ENCODE measurements at regions not wholly inside any gene's neighbourhood (a gene's known extent, or its start where the extent isn't known, plus 50 kb on each side); places are given as distances from the start of the nearest gene placed in this dataset.
"Not testable (repeated sequence)": the region's sequence is repeated elsewhere in the genome, so short reads cannot be mapped to it uniquely, and the experiment has no call there.

GRCh38 chr2:65778137-65778536 lies 345.7 kb upstream of the SPRED2 start:
- DNase-seq = no peak

- no peak for DNase-seq
These were observed 343.4 kb upstream of the SPRED2 start for GRCh38 chr2:65775839-65776238.

DNA sequence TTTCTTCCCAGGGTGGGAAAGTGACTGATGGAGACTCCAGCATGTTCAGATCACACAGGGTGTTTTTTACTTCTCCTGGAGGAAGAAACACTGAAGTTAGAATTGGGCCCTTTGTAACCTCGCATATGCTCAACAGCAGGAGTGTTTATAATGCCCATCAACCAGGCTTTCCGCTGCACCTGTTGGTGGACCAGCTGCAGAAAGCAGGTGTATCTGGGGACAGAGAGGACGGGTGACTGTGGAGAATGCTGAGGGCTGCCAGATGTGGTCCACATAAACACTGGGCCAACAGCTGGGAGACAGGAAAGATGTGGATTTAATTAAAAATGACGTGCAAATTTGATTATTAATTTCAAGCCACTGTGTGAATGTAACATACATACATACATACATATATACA lies 335.5 kb upstream of the SPRED2 start:
- DNase-seq = no peak

DNA sequence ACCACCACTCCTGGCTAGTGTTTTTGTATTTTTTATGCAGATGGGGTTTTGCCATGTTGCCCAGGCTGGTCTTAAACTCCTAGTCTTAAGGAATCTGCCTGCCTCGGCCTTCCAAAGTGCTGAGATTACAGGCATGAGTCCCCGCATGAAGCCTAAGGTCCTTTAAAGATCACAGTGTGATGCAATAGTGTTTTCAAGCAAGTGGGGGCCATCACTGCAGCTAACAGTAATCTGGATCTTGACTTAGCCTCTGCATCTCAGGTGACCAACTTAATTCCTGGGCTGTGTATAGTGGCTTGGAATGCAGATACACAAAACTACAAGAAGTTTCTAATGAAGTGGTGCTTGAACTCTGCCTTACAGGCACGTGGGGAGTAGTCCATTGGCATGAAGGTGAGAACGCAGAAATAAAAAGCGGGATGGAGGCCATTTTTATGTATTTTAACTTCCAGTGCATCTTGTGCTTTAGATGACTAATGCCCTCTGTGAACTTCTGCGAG lies 334.4 kb upstream of the SPRED2 start:
- DNase-seq = no peak

GRCh38 chr2:65765376-65765775 lies 333.0 kb upstream of the SPRED2 start:
- no peak for DNase-seq

GRCh38 chr2:65762068-65762467 lies 329.7 kb upstream of the SPRED2 start:
- DNase-seq = no peak

- DNase-seq = no peak
These were observed 321.8 kb upstream of the SPRED2 start for GRCh38 chr2:65754219-65754618.

DNA sequence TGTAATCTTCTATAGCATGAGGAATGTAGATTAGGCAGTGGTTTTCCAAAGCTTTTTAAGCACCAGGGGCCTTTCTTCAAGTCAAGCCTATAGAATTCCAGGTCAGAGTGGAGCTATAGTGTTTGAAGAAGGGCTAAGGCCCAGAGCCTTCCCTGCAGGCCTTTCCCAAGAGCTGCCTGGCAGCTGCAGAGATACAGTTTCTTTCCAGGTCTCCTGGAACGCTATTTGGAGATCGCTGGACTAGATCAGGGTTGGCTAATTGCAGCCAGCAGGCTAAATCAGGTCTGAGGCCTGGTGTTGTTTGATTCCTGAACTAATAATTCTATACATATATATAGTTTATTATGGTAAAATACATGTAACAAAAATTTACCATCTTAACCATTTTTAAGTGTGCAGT lies 319.0 kb upstream of the SPRED2 start:
- no peak for DNase-seq

DNA sequence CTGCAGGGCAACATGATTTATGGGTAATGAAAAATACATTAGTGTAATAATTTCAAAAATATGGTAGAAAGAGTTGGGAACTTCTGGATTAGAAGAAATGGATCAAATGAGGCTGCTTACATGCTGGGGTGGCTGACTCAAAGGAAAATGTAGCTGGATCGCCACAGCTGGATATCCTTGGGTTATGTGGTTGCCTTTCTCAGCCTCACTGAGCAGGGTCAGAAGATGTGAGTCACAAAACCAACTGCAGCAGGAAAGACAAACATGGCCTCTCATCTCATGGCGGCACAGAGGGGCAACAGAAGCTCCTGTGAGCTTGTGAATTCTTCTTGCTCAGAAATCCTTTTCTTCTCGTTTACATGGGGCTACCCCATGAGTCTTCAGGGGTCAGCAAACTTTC lies 317.1 kb upstream of the SPRED2 start:
- no peak for DNase-seq

DNA sequence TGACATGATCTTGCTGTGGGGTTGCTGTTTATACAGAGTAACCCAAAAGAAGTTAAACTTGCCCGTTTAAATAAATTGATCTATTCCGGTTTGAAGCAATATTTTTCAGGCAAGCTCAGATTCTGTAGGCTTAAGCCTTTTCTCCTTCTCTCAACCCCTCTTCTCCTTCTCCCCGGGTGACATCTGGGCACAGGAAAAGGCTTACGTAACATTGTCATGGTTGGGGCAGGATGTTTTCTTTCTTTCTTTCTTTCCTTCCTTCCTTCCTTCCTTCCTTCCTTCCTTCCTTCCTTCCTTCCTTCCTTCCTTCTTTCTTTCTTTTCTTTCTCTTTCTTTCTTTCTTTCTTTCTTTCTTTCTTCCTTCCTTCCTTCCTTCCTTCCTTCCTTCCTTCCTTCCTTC lies 315.5 kb upstream of the SPRED2 start:
- DNase-seq = not testable (repeated sequence)

- DNase-seq = no peak
These were observed 314.7 kb upstream of the SPRED2 start for GRCh38 chr2:65746931-65747675.

DNA sequence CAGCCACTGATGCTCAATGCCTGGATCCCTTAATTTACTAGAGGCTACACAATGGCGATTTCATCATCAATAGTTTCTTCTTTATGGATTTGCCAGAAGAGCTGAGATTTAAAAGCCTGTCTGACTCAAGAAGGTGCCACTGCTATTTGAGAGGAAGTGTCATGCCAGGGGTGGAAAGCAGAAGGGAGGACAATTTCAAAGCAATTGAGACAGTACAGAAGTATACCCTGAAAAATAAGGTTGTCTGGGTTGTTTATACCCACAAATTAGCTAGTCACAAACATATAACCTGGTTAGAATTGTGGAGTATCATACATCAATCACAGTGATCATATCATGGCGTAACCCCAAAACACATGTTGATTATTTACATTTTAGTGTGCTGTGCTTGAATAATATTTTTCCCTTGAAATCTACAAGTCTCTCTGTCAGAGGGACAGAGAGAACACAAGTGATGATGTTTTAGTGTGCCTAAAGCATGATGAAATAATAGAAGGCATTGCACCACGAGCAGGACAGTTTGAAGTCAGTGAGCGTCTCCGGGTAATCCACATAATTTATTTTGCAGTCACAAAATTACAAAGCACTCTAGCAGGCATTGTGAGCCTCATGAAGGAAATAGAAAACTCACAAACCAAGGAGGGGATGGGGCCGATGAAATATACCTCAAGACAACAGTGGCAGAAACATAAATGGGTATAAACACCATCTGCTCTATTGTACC lies 312.2 kb upstream of the SPRED2 start:
- DNase-seq = no peak

DNA sequence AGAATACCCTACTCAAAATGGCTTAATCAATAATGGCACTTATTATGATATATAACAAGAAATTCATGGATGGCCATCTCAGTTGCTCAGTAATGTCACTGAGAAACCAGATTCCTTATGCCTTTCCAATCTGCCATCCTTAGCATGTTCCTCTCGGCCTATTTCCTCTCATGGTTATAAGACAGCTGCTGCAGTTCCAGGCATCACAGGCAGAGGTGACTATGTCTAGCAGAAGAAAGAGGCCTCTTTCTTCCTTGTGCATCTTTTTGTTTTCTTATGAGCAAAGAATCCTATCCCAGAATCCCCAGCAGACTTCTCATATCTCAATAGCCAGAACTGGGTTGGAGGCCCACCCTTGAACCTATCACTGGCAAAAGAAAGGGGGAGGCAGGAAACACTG lies 310.6 kb upstream of the SPRED2 start:
- DNase-seq = no peak

GRCh38 chr2:65739927-65740326 lies 307.5 kb upstream of the SPRED2 start:
- DNase-seq = no peak

GRCh38 chr2:65737452-65738011 lies 305.1 kb upstream of the SPRED2 start:
- DNase-seq = no peak

GRCh38 chr2:65731476-65731875 lies 299.1 kb upstream of the SPRED2 start:
- DNase-seq = no peak

DNA sequence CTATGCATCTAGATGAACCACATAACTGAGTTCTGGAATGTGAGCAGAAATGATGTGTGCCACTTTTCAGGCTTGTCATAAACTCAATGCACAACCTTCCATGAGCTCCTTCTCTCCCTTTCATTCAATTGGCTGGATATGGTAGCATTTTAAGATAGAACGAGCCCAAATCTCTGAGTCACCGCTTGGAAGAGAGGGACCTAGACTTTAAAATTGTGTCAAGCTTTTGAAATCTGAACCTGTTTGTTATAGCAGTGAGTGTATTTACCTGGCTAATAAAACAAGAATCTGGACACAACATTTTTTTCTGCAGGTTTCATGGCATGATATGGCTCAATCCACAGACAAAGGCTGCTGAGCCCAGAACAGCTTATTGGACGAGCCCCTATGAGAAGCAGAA lies 297.8 kb upstream of the SPRED2 start:
- no peak for DNase-seq

GRCh38 chr2:65729246-65729645 lies 296.8 kb upstream of the SPRED2 start:
- DNase-seq = no peak

DNA sequence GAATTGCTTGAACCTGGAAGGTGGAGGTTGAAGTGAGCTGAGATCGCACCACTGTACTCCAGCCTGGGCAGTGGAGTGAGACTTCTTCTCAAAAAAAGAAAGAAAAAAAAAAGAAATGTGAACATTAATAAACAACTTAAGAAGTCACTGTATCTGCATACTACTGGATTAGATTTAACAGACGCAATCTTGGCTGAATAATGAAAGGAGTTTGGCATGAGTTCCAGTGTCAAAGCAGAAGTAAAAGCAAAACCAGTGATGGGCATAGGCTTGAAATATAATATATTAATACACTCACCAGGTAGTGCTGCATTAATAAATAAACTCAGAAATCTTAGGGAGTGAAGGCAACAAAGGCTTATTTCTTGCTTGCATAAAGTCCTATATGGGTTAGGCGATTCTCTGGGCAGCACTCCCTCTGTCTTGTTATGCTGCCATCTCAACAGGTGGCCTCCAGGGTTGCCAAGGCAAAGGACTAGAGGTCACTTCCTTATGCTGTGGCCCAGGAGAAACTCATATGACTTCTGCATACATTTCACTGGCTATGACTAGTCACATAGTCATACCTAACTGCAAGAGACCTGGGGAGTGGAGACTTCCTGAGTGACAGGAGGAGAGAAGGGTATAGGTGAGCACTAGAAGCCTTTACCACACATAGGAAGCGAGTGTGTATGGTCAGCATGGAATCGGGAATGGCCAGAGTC lies 296.2 kb upstream of the SPRED2 start:
- DNase-seq = no peak

GRCh38 chr2:65727816-65728215 lies 295.4 kb upstream of the SPRED2 start:
- no peak for DNase-seq

DNA sequence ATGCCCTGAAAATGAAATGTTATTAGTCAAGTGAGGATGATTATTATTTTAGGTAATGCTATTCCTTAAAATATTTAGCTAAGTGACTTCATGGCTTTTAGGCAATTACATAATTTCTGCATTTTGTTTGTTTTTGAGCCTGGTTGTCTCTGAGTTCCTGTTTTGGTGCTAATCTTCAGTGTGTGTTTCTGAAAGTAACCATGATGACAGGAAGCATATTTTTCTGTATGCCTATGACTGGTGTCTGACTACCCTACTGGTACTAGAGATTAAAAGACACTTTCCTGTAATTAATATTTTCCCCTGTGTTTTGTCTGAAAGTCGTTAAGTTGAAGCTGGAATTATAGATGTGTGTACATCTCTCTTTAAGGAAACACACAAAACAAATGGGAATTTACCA lies 295.0 kb upstream of the SPRED2 start:
- DNase-seq = no peak

- DNase-seq = no peak
These were observed 292.4 kb upstream of the SPRED2 start for GRCh38 chr2:65724752-65725151.

- DNase-seq = no peak
These were observed 291.9 kb upstream of the SPRED2 start for GRCh38 chr2:65724336-65724735.

Data from activated CD8-positive, alpha-beta memory T cell treated with anti-CD3 and anti-CD28 coated beads, Interleukin-2, amount 50 U/mL, for 48 hours (primary cell).